ENCODE measurements at regions not wholly inside any gene's neighbourhood (a gene's known extent, or its start where the extent isn't known, plus 50 kb on each side); places are given as distances from the start of the nearest gene placed in this dataset.

GRCh38 chr6:5946701-5947100, 60.0 kb downstream of the NRN1 start:
- no peak for DNase-seq (ENCODE audit: low spot score in 2 of 2)

DNA sequence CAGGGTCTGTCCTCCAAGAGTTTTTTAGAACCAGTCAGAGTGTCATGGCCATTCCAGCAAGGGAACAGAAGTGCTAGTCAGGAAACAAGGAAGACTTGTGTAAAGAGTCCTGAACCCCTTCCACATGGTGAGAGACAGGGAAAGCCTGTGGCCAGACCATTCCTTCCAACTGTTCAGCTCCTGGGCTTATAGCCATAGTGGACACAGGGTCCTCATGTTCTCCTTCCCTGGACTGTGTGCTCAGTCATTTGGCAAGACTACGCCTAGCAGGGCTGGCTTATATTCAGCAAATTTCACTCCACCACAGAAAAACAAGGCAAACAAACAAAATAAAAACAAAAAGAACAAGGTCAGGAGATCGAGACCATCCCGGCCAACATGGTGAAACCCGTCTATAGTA, 60.5 kb downstream of the NRN1 start:
- no peak for ATAC-seq (ENCODE audit: low read depth)
- Mint-ChIP-seq H3K27ac (no peak overlapping the region), H3K36me3 (peaks cover 7% of the 10 kb centered on the region), H3K27me3 (peaks cover 18% of the 10 kb centered on the region), H3K4me1 (no peaks in the 10 kb centered on the region), H3K9me3 (peaks cover 10% of the 10 kb centered on the region), H3K4me3 (no peak overlapping the region)
- no peak for DNase-seq (ENCODE audit: low spot score in 2 of 2)

More at GRCh38 chr6:5946701-5947100, 60.0 kb downstream of the NRN1 start:
- Mint-ChIP-seq H3K27ac (no peak overlapping the region), H3K9me3 (peaks cover 10% of the 10 kb centered on the region), H3K4me1 (no peaks in the 10 kb centered on the region), H3K4me3 (no peak overlapping the region), H3K36me3 (peaks cover 7% of the 10 kb centered on the region), H3K27me3 (peaks cover 18% of the 10 kb centered on the region)
- no peak for ATAC-seq (ENCODE audit: low read depth)

DNA sequence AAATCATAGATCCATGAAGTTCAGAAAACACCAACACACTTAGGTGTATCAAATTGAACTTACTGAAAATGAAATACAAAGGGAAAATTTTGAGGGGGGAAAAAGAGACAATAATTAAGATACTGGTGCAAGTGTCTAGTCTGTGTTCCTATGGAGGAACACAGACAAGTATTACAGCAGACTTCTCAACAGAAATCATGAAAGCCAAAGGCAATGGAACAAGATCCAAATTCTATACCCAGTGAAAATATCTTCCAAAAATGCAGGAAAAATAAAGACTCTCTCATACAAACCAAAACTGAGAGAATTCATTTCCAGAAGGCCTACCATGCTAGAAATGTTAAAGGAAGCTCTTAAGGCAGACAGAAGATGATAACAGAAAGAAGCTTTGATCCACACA, 63.1 kb downstream of the NRN1 start:
- no peak overlapping the region for H3K4me3 Mint-ChIP-seq
- peaks cover 17% of the 10 kb centered on the region for H3K27me3 Mint-ChIP-seq
- H3K27ac Mint-ChIP-seq, result no peak overlapping the region
- peaks cover 10% of the 10 kb centered on the region for H3K9me3 Mint-ChIP-seq
- H3K4me1 Mint-ChIP-seq, result no peaks in the 10 kb centered on the region
- ATAC-seq (ENCODE audit: low read depth) (no peak), DNase-seq (ENCODE audit: low spot score in 2 of 2) (no peak)
- peaks cover 9% of the 10 kb centered on the region for H3K36me3 Mint-ChIP-seq

GRCh38 chr6:5942591-5942990, 64.1 kb downstream of the NRN1 start:
- peaks cover 10% of the 10 kb centered on the region for H3K9me3 Mint-ChIP-seq
- peaks cover 9% of the 10 kb centered on the region for H3K36me3 Mint-ChIP-seq
- H3K4me1 Mint-ChIP-seq, result no peaks in the 10 kb centered on the region
- DNase-seq (ENCODE audit: low spot score in 2 of 2), result no peak
- no peak for ATAC-seq (ENCODE audit: low read depth)
- H3K4me3 Mint-ChIP-seq, result no peak overlapping the region
- no peak overlapping the region for H3K27ac Mint-ChIP-seq
- H3K27me3 Mint-ChIP-seq, result peaks cover 12% of the 10 kb centered on the region

DNA sequence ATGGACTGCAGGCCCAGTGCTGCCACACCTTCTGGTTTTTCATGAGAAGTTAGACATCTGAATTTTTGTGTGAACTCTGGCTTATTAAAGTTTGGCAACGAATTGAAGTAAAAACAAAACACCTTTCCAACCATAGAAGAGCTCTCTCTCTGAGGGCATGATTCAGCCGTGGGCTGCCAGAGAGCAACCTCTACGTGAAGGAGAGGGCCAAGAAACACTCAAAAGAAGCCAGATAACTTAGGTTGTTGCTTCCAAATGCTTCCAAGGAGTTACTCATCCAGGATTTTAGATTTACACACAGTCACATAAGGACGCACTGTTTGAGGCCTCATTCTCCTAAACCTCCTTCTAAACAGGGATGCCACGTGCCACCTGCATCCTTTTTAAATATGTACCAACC, 65.5 kb downstream of the NRN1 start:
- no peaks in the 10 kb centered on the region for H3K4me1 Mint-ChIP-seq

GRCh38 chr6:5938934-5939333, 67.8 kb downstream of the NRN1 start:
- no peak overlapping the region for H3K4me3 Mint-ChIP-seq
- ATAC-seq (ENCODE audit: low read depth), result no peak
- H3K9me3 Mint-ChIP-seq, result peaks cover 8% of the 10 kb centered on the region

More for the DNA sequence above, 65.5 kb downstream of the NRN1 start:
- no peak overlapping the region for H3K27ac Mint-ChIP-seq
- DNase-seq (ENCODE audit: low spot score in 2 of 2) (no peak), ATAC-seq (ENCODE audit: low read depth) (no peak)
- no peak overlapping the region for H3K4me3 Mint-ChIP-seq
- peaks cover 10% of the 10 kb centered on the region for H3K27me3 Mint-ChIP-seq
- H3K9me3 Mint-ChIP-seq, result peaks cover 10% of the 10 kb centered on the region
- peaks cover 9% of the 10 kb centered on the region for H3K36me3 Mint-ChIP-seq

DNA sequence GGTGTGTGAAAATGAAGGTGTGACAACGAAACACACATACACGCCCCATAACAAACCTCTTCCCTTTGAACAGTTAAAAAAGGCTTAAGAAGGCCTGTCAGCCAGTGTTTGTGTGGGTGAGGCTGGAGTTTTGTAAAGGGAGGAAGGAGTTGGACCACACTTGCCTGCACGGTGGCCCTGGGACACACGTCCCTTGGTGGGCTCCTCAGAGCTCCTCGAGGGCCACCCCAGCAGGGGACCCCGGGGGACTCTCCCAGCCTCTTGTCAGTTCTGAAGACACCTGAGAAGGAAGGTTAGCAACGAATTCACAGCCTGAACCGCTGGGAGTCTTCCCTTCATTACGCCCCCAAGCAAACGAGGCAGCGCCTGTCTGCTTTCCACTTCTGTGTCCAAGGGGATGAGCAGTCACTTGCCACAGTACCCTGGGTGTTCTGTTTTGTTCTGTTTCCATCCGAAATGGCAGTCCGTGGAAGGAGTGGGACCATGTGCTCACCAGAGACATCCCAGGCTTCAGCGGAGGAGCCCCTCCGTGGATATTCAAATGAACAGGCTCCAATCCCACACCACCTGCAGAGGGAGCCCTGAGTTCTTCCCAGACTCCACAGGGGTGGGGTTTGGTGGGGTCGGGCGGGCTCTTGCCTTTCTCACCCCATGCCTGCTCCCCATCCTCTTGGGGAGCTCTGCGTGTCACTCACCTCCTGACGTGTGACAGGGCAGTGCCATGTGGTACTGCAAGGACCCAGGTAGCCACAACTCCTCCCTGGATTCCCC, 68.6 kb downstream of the NRN1 start:
- H3K36me3 Mint-ChIP-seq, result peaks cover 2% of the 10 kb centered on the region
- DNase-seq (ENCODE audit: low spot score in 2 of 2) (no peak), ATAC-seq (ENCODE audit: low read depth) (no peak)
- H3K4me3 Mint-ChIP-seq, result no peak overlapping the region
- H3K27me3 Mint-ChIP-seq, result peaks cover 16% of the 10 kb centered on the region
- H3K27ac Mint-ChIP-seq, result no peak overlapping the region
- no peaks in the 10 kb centered on the region for H3K4me1 Mint-ChIP-seq
- peaks cover 3% of the 10 kb centered on the region for H3K9me3 Mint-ChIP-seq

More at GRCh38 chr6:5938934-5939333, 67.8 kb downstream of the NRN1 start:
- Mint-ChIP-seq H3K27ac (no peak overlapping the region), H3K27me3 (peaks cover 15% of the 10 kb centered on the region), H3K4me1 (no peaks in the 10 kb centered on the region), H3K36me3 (peaks cover 5% of the 10 kb centered on the region)
- no peak for DNase-seq (ENCODE audit: low spot score in 2 of 2)

DNA sequence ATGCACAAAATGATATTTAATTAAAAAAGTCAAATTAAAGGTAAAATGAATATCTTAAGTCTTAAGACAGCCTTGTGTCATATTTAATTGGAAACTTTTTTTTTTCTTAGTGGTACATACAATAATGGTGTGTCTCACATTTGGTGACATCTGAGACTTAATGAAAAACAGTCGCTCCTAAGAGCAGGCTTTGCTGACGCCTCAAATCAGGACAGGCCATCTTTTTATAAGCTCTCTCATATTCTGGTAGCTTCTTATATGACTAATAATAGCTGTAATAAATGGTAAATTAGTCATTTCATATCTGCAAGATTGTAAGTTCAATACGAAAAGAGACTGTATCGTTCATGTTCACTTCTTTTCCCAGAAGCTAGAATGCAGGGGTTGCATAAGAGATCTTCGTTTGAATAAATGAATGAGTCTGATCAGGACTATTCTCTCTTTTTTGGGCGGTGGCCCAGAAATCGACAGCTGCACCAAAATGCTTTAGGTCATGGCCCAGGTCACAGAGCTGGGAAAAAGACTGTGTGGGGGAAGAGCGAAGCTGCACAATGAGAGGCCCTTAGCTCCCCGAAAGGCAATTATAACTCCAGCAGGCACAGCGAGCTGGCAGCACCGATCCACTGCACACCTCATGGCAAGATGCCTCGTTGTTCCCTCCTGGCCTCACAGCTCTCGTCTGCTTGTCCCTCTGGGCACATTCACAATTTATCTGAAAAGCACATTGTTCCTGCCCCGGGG, 69.4 kb downstream of the NRN1 start:
- ATAC-seq (ENCODE audit: low read depth), result no peak
- H3K4me1 Mint-ChIP-seq, result no peaks in the 10 kb centered on the region
- no peak for DNase-seq (ENCODE audit: low spot score in 2 of 2)
- no peak overlapping the region for H3K4me3 Mint-ChIP-seq
- H3K27me3 Mint-ChIP-seq, result peaks cover 19% of the 10 kb centered on the region
- no peak overlapping the region for H3K27ac Mint-ChIP-seq
- H3K9me3 Mint-ChIP-seq, result no peaks in the 10 kb centered on the region
- peaks cover 2% of the 10 kb centered on the region for H3K36me3 Mint-ChIP-seq

- H3K27ac Mint-ChIP-seq, result no peak overlapping the region
- peaks cover 2% of the 10 kb centered on the region for H3K36me3 Mint-ChIP-seq
- DNase-seq (ENCODE audit: low spot score in 2 of 2) (no peak), ATAC-seq (ENCODE audit: low read depth) (no peak)
- H3K27me3 Mint-ChIP-seq, result peaks cover 20% of the 10 kb centered on the region
- H3K4me3 Mint-ChIP-seq, result no peak overlapping the region
- H3K4me1 Mint-ChIP-seq, result no peaks in the 10 kb centered on the region
- no peaks in the 10 kb centered on the region for H3K9me3 Mint-ChIP-seq
Measured at GRCh38 chr6:5936631-5937030, 70.1 kb downstream of the NRN1 start.

DNA sequence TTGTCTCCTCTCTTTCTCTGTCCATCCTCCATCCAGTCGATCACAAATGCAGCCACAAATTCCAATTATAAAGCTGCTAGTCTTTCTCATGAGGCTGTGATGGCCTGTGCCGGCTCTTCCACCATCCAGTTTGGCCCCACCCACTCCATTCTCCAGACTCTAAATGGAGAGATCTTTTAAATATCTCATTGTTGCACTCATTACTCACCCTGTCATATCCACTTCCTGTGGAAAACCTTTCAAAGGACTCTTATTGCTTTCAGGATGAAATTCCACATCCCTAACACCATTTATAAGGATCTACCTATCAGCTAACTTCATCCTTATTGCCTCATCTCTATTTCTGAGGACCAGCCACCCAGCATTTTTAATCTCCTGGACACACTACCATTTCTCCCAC, 70.6 kb downstream of the NRN1 start:
- Mint-ChIP-seq H3K27ac (no peak overlapping the region), H3K4me1 (no peaks in the 10 kb centered on the region)
- ATAC-seq (ENCODE audit: low read depth), result no peak

DNA sequence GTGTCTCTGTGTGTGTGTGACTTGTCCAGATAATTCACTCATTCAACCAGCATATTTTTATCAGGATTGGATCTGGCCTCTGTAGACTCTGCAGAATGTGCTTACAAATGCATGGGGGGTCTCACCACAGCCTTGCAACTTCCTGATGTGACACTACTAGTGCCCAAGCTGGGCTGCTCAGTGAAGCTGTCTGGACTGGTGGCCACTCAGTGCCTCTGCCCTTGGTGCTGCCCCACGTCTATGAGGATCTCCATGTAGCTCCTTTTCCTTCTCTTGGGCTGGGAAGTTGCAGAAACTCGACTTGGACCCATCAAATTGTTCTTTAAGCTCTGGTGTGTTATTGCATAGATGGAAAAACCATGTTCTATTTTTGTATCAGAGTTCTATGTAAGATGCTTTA, 75.8 kb downstream of the NRN1 start:
- H3K36me3 Mint-ChIP-seq, result no peaks in the 10 kb centered on the region
- DNase-seq (ENCODE audit: low spot score in 2 of 2), result no peak
- no peak for ATAC-seq (ENCODE audit: low read depth)
- peaks cover 2% of the 10 kb centered on the region for H3K9me3 Mint-ChIP-seq
- no peak overlapping the region for H3K27ac Mint-ChIP-seq
- H3K4me3 Mint-ChIP-seq, result no peak overlapping the region
- H3K4me1 Mint-ChIP-seq, result no peaks in the 10 kb centered on the region
- H3K27me3 Mint-ChIP-seq, result peaks cover 19% of the 10 kb centered on the region

More for the DNA sequence above, 70.6 kb downstream of the NRN1 start:
- Mint-ChIP-seq H3K27me3 (peaks cover 22% of the 10 kb centered on the region), H3K9me3 (no peaks in the 10 kb centered on the region), H3K36me3 (peaks cover 2% of the 10 kb centered on the region), H3K4me3 (no peak overlapping the region)
- no peak for DNase-seq (ENCODE audit: low spot score in 2 of 2)

DNA sequence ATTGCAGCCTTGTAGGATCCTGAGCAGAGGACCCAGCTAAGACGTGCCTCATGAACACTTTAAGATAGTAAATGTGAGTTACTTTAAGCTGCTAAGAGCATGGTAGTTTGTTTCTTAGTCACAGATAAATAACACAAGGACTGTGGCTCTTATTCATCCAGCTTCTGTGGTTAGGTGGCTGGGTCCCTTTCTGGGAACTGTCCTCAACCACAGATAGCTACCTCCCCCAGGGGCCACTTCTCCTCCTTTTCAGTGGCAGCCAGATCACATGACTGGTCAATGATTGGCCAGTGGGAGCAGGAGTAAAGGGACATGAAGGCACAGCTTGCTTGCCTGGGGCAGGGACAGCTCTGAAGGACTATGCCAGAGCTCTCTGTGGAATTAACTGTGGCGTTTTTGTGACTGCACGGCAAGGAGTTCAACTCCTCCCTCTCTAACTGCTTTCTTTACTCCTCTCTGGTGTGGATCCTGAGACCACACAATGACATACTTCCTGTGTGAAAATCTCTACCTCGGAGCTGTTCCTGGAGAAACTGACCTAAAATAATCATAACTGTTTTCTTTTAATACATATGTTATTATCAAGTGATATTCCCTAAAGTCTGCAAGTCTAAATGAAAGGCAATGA, 76.5 kb downstream of the NRN1 start:
- H3K36me3 Mint-ChIP-seq, result peaks cover 2% of the 10 kb centered on the region
- peaks cover 17% of the 10 kb centered on the region for H3K27me3 Mint-ChIP-seq
- no peak overlapping the region for H3K4me3 Mint-ChIP-seq
- H3K9me3 Mint-ChIP-seq, result peaks cover 5% of the 10 kb centered on the region
- H3K27ac Mint-ChIP-seq, result no peak overlapping the region
- DNase-seq (ENCODE audit: low spot score in 2 of 2) (no peak), ATAC-seq (ENCODE audit: low read depth) (no peak)
- no peaks in the 10 kb centered on the region for H3K4me1 Mint-ChIP-seq

DNA sequence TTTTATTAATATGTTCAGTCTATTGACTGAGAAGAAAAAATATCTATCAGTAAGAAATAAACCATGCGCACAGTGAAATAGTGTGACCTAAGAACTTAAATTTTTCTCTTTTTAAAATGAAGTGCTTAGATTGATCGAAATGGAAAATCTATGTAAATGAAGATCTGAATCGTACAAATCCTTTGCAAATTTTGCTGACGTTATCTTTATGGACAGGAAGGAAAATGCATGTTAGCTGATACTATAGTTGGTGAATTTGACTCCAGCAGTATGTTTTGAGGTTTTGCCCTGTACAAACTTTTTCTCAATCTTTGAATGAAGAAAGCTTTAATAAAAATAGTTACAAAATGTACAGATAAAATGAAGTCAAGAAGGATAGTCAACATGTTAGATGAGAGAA, 82.9 kb downstream of the NRN1 start:
- Mint-ChIP-seq H3K27me3 (peaks cover 6% of the 10 kb centered on the region), H3K9me3 (peaks cover 6% of the 10 kb centered on the region), H3K36me3 (peaks cover 8% of the 10 kb centered on the region), H3K4me3 (no peak overlapping the region), H3K4me1 (no peaks in the 10 kb centered on the region), H3K27ac (no peak overlapping the region)
- ATAC-seq (ENCODE audit: low read depth) (no peak), DNase-seq (ENCODE audit: low spot score in 2 of 2) (no peak)

DNA sequence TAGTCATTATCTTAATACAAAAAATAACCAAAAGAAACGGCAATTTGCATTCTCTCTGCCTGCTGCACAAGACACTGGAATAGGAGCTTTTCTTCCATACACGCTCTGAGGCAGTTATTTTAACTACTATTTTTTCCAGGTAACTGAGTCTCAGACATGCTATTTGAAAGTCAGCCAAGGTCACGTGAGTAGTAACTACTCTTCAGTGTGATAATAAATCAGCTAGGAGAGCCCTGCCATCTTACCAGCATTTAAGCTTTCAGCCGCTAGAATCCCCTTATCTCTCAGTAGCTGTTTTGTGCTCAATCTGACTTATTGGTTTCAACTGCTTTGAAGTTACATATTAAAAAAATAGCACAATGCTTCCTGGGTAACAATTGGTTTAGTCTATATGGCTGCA, 84.5 kb downstream of the NRN1 start:
- H3K27me3 Mint-ChIP-seq, result peaks cover 4% of the 10 kb centered on the region
- H3K4me1 Mint-ChIP-seq, result no peaks in the 10 kb centered on the region
- no peak overlapping the region for H3K27ac Mint-ChIP-seq
- ATAC-seq (ENCODE audit: low read depth) (no peak), DNase-seq (ENCODE audit: low spot score in 2 of 2) (no peak)
- H3K36me3 Mint-ChIP-seq, result peaks cover 9% of the 10 kb centered on the region
- no peak overlapping the region for H3K4me3 Mint-ChIP-seq
- peaks cover 6% of the 10 kb centered on the region for H3K9me3 Mint-ChIP-seq
